ENCODE measurements at regions not wholly inside any gene's neighbourhood (a gene's known extent, or its start where the extent isn't known, plus 50 kb on each side); places are given as distances from the start of the nearest gene placed in this dataset.

DNA sequence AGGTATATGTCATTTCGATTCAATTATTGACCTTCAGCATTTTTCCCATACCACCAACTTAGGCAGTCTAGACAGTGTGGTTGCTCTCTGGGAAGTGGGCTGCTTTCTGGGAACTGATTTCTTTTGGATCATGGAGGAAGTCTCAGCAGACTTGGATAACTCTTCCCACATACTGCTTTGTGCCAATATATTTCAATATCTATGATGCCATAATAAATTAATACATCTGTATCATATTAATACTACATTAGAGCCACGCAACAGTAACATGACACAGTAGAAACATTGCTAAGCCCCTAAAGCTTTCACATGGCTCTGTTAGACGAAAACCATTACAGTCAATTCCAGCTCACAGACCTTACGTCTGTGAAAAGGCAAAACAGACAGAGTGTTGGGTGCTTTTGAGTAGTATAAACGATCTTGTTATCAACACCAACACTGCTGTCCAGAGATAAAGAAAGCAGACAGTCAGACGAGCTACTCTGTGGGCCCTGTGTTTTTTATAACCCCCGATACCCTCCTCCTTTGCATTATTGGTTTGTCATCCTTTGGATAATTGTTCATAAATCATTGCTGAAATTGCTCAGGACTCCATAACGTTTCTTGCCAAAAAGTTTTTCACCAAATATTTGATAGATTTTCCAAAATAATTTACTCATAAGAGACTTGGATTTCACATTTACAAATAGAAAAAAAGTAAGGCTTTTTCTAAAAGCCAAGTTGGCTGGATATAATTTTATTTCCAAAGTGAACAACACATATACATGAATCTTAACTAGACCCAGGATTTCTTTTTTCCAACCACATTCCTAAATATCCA lies 439.7 kb downstream of the ADAMTS20 start:
- no peaks in the 10 kb centered on the region for H3K4me1 ChIP-seq (ENCODE audit: insufficient read depth, low read length)
- no peaks in the 10 kb centered on the region for H3K9me3 ChIP-seq (ENCODE audit: control insufficient read depth, insufficient read depth, low read length)
- no peaks in the 10 kb centered on the region for H3K36me3 ChIP-seq (ENCODE audit: insufficient read depth, low read length)

DNA sequence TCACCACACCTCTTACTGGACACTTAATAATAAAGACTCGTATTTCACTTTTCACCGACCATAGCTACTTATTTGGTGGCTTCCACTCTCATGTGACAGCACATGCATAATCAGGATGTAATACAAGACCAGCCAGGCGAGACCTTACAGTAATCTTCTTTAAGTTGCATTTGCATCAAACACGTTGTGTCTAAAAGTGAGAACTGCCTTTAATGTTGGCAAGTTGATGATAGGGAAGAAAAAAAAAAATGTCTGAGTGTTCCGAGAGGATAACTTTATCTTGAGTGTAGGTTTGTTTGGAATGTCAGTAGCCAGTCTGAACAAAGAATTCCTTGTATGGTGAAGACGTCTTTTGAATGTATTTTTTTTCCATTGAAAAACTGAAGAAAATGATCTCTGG lies 440.4 kb downstream of the ADAMTS20 start:
- no peak overlapping the region for H3K9ac ChIP-seq (ENCODE audit: low read depth, low read length)
- no peaks in the 10 kb centered on the region for H3K4me1 ChIP-seq (ENCODE audit: insufficient read depth, low read length)
- no peaks in the 10 kb centered on the region for H3K9me3 ChIP-seq (ENCODE audit: control insufficient read depth, insufficient read depth, low read length)
- no peaks in the 10 kb centered on the region for H3K36me3 ChIP-seq (ENCODE audit: insufficient read depth, low read length)

More for the DNA sequence above, 439.7 kb downstream of the ADAMTS20 start:
- no peak overlapping the region for H3K9ac ChIP-seq (ENCODE audit: low read depth, low read length)

DNA sequence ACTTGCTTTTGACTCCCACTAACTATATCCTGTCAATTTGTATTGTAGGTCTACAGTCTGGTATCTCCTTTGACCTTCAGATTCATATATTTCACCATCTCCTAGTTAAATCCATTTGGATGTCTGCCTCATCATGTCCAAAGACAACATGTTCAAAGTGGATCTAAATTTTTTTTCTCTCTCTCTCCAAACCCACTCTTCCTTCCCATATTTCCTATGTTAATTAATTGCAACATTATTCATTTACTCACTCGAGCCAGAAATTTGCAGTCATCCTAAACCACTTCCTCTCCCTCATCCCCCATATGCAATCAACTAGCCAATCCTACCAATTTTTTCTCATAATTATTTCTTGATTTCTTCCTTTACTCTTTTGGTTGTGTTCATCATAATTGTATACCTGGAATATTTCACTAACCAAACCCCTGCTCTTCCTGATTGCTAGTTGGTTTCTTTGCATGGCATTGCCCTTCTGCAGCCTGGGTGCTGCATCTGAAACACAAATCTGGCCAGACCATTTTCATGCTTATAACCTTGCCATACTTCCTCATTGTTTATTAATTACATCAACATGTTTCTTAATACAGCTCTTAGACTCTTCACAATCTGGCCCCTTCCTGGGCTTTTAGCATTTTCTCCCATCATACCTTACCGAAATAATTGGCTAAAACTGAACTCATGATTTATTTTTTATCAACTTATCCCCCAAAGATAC lies 442.2 kb downstream of the ADAMTS20 start:
- Histone ChIP-seq H3K4me1 (ENCODE audit: insufficient read depth, low read length) (0 out of 2 replicates have a peak, but pooled peaks cover 2% of the 10 kb centered on the region), H3K9me3 (ENCODE audit: control insufficient read depth, insufficient read depth, low read length) (no peaks in the 10 kb centered on the region), H3K36me3 (ENCODE audit: insufficient read depth, low read length) (no peaks in the 10 kb centered on the region), H3K9ac (ENCODE audit: low read depth, low read length) (no peak overlapping the region)

DNA sequence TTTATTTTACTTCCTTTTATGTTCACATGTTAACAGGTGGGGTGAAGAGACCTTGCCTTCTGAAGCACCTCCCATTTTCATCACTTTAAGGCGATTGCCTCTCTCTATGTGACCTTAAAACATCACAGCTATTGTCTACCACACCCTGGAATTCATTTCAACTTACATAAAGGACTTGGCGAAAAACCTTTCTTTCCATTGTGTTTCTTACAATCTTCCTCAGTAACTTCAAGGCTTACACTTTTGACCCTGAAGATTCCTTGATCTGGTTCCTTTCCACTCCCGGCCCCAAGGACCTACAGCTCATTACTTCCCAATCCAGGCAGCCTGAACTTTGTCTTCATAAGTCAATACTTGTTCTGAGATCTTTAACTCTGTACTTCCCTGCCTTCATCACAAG lies 443.3 kb downstream of the ADAMTS20 start:
- H3K4me1 ChIP-seq (ENCODE audit: insufficient read depth, low read length), result 0 out of 2 replicates have a peak, but pooled peaks cover 3% of the 10 kb centered on the region
- no peaks in the 10 kb centered on the region for H3K36me3 ChIP-seq (ENCODE audit: insufficient read depth, low read length)
- H3K9ac ChIP-seq (ENCODE audit: low read depth, low read length), result no peak overlapping the region
- H3K9me3 ChIP-seq (ENCODE audit: control insufficient read depth, insufficient read depth, low read length), result no peaks in the 10 kb centered on the region

DNA sequence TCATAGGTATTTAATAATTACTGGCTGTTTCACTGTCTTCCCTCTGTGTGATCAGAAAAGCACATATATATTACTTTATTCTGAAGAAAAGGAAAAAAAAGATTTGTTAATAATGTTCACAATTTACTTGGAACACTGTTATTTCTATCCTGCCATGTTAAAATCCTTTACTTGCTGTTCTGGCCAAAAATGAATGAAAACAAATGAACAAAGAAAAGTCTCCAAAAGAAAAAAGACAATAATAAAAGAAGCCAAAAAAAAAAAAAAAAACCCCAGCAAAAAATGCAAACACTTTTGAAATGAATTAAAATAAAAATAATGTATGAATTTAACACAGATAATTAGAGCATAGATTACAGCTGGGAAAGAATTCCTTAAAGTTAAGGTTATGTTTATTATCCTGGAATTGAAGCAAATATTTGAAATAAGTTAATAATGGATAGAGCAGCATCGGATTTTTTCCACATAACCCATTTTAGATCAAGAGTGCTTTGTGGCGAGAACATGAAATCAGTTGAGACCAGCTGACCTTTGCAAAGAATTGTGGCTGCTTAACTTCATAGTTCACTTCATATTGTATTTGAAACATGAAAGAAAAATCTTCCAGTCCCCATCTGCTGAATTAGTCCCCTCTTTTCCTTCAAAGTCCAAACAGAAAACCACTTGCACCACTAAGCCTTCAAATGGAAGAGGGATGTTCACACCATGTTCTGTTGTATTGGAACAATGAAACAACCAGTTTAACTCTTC lies 444.8 kb downstream of the ADAMTS20 start:
- 0 out of 2 replicates have a peak, but pooled peaks cover 3% of the 10 kb centered on the region for H3K4me1 ChIP-seq (ENCODE audit: insufficient read depth, low read length)
- no peak overlapping the region for H3K9ac ChIP-seq (ENCODE audit: low read depth, low read length)
- H3K9me3 ChIP-seq (ENCODE audit: control insufficient read depth, insufficient read depth, low read length), result no peaks in the 10 kb centered on the region
- no peaks in the 10 kb centered on the region for H3K36me3 ChIP-seq (ENCODE audit: insufficient read depth, low read length)

DNA sequence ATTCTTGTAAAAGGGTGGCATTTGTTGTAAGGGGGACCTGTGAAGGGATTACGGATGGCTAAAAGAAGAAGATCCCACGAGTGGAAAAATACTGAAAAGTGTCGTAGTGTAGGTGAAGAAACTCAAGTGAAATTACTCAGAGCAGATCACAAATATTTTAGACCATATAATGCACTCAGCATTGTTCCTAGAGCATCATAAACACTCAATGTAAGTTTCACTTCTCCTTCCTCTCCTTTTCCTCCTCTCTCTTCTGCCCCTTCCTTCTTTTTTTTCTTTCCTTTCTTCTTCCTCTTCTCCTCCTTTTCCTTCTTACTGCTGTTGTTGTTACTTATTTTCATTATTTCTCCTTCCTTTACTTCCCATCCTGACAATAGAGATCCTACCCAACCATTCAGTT lies 445.6 kb downstream of the ADAMTS20 start:
- no peak overlapping the region for H3K9ac ChIP-seq (ENCODE audit: low read depth, low read length)
- no peaks in the 10 kb centered on the region for H3K9me3 ChIP-seq (ENCODE audit: control insufficient read depth, insufficient read depth, low read length)
- 0 out of 2 replicates have a peak, but pooled peaks cover 3% of the 10 kb centered on the region for H3K4me1 ChIP-seq (ENCODE audit: insufficient read depth, low read length)
- H3K36me3 ChIP-seq (ENCODE audit: insufficient read depth, low read length), result no peaks in the 10 kb centered on the region

DNA sequence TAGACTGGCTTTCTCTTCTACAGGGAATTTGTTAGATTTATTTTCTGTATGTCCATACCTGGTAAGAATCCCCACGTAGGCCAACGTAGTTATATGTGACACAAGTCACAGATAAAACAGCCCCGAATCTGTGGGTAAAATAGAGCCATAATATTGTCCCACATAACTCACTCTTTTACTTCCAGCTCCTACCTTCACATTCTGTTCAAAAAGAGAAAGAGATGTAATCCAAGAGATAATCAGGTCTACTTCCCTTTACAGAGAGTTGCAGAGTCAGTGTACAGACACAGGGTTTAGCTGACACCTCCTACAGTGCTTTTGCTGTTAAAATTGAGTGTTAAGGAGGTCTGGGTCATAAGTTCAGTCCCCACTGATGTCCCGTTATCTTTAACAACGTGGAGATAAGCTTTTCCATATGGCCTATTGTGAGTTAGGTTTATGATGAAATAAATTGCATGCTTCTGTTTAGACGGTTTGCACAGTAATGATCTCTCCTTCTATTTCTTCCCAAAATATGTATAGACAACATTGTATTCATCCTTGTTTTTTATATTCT lies 446.5 kb downstream of the ADAMTS20 start:
- Histone ChIP-seq H3K36me3 (ENCODE audit: insufficient read depth, low read length) (no peaks in the 10 kb centered on the region), H3K9me3 (ENCODE audit: control insufficient read depth, insufficient read depth, low read length) (no peaks in the 10 kb centered on the region), H3K4me1 (ENCODE audit: insufficient read depth, low read length) (0 out of 2 replicates have a peak, but pooled peaks cover 3% of the 10 kb centered on the region)

DNA sequence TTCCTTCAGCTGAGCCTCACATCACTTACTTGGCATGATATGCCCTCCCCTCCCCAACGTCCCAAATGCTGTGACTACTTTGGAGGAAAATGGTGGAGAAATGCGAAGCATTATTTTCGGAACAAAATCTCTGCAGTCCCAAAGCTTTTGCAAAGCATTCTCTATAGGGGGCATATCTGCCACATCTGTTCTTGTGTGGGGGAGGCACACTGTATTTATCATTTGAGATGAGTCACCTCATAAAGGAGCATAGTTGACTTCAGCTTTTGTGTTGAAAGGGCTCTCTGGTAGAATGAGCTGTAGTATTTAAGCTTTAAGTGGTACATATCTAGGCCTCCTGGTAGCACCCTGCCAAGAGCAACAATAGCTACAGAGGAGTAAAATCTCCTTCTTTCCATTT lies 447.5 kb downstream of the ADAMTS20 start:
- Histone ChIP-seq H3K4me1 (ENCODE audit: insufficient read depth, low read length) (0 out of 2 replicates have a peak, but pooled peaks cover 3% of the 10 kb centered on the region), H3K36me3 (ENCODE audit: insufficient read depth, low read length) (no peaks in the 10 kb centered on the region), H3K9me3 (ENCODE audit: control insufficient read depth, insufficient read depth, low read length) (no peaks in the 10 kb centered on the region), H3K9ac (ENCODE audit: low read depth, low read length) (no peak overlapping the region)

More for the DNA sequence above, 446.5 kb downstream of the ADAMTS20 start:
- H3K9ac ChIP-seq (ENCODE audit: low read depth, low read length), result no peak overlapping the region

DNA sequence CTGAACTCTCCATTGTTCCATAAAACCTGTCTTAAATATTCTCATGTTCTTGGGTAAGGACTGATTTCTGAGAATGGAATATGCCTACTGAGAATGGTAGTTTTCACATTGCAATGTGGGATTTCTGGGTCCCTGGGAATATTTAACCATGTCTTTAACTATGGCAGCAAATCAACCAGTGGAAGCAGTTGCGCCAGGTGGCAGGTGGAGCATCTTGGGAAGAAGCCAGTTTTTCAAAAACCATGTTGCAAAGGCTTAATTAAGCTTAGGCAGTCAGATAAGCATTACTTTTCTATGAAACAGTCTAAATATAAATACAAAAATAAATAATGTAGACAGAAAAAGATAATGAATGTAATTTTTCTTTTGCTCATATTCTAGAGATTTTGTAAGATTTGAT lies 448.1 kb downstream of the ADAMTS20 start:
- no peaks in the 10 kb centered on the region for H3K9me3 ChIP-seq (ENCODE audit: control insufficient read depth, insufficient read depth, low read length)
- no peaks in the 10 kb centered on the region for H3K36me3 ChIP-seq (ENCODE audit: insufficient read depth, low read length)
- H3K4me1 ChIP-seq (ENCODE audit: insufficient read depth, low read length), result 0 out of 2 replicates have a peak, but pooled peaks cover 3% of the 10 kb centered on the region
- H3K9ac ChIP-seq (ENCODE audit: low read depth, low read length), result no peak overlapping the region

DNA sequence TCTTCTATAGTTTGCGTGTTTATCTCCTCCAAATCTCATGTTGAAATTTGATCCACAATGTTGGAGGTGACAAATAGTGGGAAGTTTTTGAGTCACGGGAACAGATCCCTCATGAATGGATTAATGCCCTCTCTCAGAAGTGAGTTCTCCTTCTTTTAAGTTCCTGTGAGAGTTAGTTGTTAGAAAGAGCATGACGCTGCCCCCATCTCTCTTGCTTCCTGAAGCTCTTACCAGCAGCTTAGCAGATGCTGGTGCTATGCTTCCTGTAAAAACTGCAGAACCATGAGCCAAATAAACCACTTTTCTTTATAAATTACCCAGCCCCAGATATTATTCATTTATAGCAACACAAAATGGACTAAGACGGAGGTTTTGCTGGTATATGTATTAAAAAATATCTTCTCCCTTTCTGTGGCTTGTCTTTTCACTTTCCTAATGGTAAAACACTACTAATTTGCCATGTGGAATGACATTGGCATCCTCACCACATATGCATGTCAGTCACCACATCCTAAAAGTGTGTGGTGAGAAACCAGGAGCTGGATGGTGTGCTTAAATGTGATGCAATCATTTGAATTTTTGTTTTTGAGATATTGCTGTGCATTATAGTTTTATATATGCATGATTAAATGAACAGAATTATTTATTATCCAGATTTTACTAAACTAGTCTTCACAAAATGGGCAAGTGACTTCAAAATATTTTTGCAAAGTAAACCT lies 449.3 kb downstream of the ADAMTS20 start:
- no peak overlapping the region for H3K9ac ChIP-seq (ENCODE audit: low read depth, low read length)

DNA sequence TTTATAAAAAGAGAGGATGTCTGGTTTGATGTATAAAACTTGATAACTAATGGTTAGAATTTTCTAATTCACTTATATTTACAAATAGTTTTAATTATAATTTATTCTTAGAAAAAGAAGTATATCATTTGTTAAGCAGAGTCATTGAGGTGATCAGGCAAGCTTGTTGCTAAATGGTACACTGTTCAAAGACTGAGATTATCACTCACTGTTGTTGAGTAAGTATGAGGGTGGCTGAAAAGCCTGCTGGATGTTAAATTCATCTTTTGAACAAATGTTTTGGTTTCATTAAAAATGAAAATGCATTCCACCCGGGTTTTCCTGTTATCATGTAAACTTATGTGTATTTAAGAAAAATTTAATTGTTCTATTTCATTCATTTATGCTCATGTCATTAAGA lies 451.8 kb downstream of the ADAMTS20 start:
- Histone ChIP-seq H3K4me1 (ENCODE audit: insufficient read depth, low read length) (0 out of 2 replicates have a peak, but pooled peaks cover 3% of the 10 kb centered on the region), H3K9me3 (ENCODE audit: control insufficient read depth, insufficient read depth, low read length) (no peaks in the 10 kb centered on the region), H3K9ac (ENCODE audit: low read depth, low read length) (no peak overlapping the region), H3K36me3 (ENCODE audit: insufficient read depth, low read length) (peaks cover 3% of the 10 kb centered on the region; the same call in 1 of the 2 replicates)

More for the DNA sequence above, 449.3 kb downstream of the ADAMTS20 start:
- Histone ChIP-seq H3K4me1 (ENCODE audit: insufficient read depth, low read length) (0 out of 2 replicates have a peak, but pooled peaks cover 3% of the 10 kb centered on the region), H3K36me3 (ENCODE audit: insufficient read depth, low read length) (no peaks in the 10 kb centered on the region), H3K9me3 (ENCODE audit: control insufficient read depth, insufficient read depth, low read length) (no peaks in the 10 kb centered on the region)

DNA sequence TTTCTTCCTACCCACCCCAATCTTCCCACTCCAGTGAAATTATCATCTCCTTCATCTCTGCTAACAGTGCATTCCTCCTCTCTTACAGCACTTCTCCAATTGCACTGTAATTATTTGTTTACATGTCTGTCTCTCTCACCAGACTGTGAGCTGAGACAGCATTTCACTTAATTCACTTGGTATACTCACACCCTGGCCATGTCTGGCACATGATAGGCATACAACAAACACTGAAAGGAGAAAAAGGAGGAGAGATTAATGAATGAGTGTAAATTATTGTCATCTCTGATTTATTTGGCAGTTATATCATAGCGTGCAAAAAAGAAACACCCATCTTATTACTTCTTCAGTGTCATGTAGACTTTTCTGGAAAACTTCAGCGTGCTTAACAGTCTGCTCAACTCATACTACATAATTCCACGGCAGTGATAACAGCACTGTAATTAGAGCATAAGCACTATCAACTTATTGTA lies 452.3 kb downstream of the ADAMTS20 start:
- Histone ChIP-seq H3K4me1 (ENCODE audit: insufficient read depth, low read length) (0 out of 2 replicates have a peak, but pooled peaks cover under 1% of the 10 kb centered on the region), H3K36me3 (ENCODE audit: insufficient read depth, low read length) (peaks cover 3% of the 10 kb centered on the region; the same call in 1 of the 2 replicates), H3K9ac (ENCODE audit: low read depth, low read length) (no peak overlapping the region), H3K9me3 (ENCODE audit: control insufficient read depth, insufficient read depth, low read length) (no peaks in the 10 kb centered on the region)

DNA sequence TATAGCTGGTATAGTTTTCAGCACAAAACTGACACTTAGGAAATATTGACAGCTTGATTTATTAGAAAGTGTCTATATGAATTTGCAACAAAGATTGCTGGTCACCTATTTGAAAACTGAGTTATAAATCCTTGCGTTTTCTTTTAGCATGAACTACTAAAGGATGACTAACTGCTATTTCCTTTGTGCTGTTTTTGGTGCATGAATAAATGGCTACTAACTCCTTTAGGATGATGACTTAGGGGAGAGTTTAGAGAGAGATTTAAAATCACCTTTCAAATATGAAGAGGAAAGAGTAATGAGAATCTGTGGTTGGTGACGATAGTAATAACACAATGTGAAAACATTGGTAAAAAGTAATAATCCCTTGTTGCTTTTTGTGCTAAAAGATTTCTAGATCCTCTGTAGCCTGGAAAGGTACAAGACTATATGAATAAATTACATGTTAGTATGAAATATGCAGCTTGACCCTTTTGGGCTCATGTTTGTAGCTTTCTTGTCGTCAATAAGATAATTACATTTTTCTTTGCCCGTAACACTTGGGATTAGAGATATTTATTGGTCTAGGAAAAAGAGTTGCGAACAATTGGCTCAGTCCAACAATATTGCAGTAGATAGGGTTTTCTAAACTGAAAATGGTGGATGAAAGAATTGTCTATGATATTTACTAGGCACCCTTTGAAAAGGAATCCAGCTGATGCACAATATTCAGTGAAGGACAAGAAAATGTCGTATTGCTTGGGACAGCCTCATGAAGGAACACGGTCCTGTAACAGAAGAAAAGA lies 453.0 kb downstream of the ADAMTS20 start:
- Histone ChIP-seq H3K9ac (ENCODE audit: low read depth, low read length) (no peak overlapping the region), H3K4me1 (ENCODE audit: insufficient read depth, low read length) (no peaks in the 10 kb centered on the region), H3K9me3 (ENCODE audit: control insufficient read depth, insufficient read depth, low read length) (no peaks in the 10 kb centered on the region), H3K36me3 (ENCODE audit: insufficient read depth, low read length) (peaks cover 3% of the 10 kb centered on the region; the same call in 1 of the 2 replicates)
